DMS79 treated with DMSO at 0.1 percent for 48 hours (cell line): ENCODE measurements at regions not wholly inside any gene's neighbourhood (a gene's known extent, or its start where the extent isn't known, plus 50 kb on each side); places are given as distances from the start of the nearest gene placed in this dataset.
A peak's percentile ranks its signal among the peaks of the same experiment; 100 is the strongest.

Source experiments
- DNase-seq: peaks from one replicate; lab custom pipeline; 2025; lab: John Stamatoyannopoulos, UW

DNA sequence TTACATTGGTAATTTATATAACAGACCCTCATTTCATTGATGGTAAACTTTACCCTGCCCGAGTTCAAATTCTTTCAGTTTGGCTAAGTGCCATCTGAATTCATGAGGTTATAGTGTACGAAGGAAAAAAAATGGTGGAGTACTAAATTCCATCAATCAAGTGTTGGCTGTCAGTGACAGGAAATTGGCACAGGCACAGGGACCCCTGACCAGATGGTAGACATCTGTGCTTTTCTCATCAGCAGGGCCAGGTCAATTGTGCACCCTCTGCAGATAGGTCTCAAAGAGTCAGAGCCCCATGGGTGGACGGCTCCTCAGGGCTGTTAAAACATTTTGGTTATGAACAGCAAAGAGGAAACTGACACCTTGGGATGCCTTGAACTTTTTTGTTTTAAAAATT is 439.2 kb downstream of the SETBP1 start:
- no peak for DNase-seq

DNA sequence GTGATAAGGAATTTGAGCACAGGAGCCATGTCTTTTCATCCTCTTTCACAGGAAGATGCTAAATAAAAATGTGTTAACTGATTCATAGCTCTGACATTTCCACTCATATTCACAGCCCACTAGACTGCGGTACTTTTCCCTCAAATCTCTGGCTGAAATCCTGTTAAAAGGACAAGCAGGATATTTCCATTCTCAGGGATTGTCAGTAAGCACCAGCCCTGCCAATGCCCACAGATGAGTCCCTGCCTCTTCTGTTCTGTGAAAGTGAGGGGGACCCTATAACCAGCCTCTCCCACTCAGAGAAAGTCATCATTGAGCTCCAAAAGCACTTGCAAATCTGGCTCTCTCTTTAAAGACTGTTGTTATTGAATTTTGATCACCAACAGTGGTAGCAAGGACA is 440.5 kb downstream of the SETBP1 start:
- no peak for DNase-seq

DNA sequence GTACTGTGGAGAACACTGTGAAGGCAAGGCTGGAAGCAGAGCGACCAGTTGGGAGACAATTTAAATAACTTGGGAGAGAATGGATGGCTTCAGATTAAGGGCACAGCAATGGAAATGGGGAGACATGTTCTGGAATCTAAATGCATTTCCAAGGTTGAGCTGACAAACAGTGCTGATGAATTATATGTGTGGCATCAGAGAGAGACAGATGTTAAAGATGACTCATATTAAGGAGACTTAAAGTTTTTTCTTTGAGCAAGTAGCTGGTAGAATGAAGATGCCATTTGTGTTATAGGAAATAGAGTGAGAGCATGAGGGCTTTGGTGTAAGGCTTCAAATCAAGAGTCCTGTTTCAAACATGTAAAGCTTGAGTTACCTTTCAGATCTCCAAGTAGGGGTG is 441.8 kb downstream of the SETBP1 start:
- DNase-seq: no peak

DNA sequence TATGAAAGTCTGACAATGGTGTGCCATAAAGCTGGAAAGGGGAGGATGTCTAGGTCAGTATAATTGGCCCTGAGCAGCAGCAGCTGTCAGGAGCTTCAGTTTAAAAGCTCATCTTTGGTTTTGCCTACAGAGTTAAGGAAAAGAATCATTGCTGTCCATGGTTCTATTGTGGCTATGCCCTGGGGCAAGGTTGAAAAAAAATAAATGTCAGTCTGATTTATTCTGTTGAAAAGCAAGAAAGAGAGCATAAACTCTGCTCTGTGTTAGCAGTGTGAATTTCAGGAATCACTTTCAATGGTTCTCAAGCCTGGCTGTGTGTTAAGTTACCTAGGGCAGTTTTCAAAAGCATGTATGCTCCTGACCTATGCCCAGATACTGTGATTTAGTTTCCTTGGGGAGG is 446.7 kb downstream of the SETBP1 start:
- no peak for DNase-seq

DNA sequence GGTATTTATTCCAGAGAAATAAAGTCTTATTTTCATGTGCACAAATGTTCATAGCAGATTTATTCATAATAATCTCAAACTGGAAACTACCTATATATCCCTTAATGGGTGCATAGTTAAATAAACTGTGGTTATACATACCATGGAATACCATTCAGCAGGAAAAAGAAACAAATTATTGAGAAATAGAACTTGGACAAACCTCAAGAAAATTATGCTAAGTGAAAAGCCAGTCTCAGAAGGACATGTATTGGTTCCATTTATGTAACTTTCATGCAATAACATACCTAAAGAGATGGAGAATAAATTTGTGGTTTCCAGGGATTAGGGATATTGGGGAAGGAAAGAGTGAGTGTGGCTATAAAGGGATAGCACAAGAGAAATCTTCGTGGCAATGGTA is 452.6 kb downstream of the SETBP1 start:
- no peak for DNase-seq

DNA sequence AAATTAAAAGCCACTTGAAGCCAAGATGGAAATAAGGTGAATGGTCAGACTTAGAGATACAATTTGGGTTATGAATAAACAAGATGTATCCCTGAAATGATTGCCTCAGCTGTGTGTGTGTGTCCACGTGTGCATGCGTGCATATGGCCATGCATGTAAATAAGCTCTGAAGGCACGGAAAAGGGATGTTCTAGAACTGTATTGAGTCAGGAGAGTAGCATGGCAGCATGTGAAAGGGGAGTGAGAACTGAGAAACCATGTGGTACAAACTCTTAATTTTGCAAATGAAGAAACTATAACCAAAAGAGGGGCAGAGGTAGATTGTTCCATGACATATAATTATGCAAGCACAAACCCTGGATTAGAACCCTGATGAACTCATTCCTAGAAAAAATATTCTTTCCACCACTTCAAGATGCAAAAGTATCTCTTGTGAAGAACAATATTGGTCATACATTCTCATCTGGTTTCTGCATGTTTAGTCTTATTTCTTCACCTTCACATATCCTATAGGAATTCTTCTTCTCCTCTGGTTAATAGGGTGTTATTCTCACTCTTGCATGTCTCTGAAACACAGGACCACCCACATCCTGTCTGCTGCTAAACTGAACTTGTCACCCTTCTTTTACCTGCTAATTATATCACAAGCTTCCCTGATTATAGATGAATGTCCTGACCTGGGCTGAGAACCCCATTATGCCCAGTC is 455.8 kb downstream of the SETBP1 start:
- DNase-seq: no peak

DNA sequence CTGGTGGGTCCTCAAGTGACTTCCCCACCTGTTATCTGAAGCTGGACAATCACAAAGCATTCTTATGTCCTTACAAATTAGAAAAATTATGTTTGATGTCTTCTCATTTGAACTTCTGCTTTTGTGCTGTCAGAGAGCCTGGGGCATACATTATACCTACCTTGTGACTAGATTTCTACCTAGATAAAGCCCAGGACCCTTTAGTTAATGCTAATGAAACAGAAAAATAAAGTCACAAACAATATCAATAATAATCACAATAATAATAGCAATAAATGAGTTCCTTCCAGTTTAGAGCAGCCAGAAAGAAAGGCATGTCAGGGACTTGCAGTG is 456.4 kb downstream of the SETBP1 start:
- DNase-seq: no peak

DNA sequence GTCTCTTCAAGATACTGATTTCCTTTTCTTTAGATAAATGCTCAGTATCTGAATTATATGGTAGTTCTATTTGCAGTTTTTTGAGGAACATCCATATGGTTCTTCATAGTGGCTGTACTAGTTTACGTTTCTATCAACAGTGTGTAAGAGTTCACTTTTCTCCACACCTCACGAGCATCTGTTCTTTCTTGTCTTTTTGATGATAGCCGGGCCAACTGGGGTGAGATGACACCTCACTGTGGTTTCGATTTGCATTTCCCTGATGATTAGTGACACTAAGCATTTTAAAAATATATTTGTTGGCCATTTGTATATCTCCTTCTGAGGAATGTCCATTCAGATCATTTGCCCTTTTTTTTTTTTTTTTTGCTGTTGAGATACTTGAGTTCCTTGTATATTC is 458.8 kb downstream of the SETBP1 start:
- no peak for DNase-seq

DNA sequence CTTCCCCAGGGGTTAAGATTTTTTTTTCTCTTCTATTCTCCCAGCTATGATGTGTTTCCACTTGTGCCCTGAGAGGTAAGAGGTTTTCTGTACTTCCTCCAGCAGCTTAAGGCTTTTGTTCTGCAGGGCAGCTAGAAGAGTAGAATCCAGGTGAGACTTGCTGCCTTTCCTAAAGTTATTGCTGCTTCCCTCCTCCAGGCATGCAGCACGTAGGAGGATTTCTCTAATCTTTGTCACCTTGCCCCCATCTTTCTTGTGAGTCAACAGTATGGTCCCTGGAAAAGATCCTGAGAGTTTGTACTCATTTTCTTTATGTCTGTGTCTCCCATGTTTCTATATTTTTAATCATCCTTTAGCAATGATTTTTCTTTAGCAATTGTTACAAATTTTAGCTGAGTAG is 462.2 kb downstream of the SETBP1 start:
- DNase-seq: peak; percentile 53

DNA sequence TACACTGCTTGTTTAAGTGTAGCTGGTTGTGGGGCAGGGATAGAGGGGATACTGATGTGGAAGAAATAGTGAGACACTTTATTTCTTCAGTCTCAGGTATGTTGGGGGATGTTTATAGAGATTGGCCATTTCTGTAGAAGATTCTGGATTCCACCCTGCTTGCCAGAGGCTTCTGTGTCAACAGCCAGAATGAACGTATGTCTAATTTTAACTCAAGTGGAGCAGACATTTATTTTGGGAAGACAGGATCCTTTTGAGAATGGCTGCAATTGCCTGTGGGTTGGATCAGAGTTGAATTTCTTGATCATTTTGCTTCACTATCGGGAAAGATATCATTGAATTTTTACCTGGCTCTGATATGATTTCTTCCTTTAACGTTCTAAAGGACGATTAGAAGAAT is 465.6 kb upstream of the SLC14A2 start:
- no peak for DNase-seq

DNA sequence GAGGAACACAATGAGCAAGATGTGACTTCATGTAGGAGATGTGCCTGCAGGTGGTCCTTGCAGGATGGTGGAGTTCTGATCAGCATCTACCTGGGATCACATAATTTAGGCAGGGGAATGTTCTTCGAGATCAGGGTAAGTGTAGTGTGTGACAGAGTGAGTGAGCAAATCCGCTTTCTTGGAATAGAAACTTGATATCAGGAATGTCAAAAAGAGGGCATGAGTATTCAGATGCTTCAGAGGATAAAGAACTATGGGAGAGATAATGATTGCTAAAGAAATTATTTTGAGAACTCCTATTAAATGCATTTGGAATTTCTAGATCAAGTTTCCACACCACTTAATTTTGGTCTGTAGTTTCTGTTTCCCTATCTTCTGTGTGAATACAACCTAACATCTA is 463.6 kb upstream of the SLC14A2 start:
- no peak for DNase-seq

DNA sequence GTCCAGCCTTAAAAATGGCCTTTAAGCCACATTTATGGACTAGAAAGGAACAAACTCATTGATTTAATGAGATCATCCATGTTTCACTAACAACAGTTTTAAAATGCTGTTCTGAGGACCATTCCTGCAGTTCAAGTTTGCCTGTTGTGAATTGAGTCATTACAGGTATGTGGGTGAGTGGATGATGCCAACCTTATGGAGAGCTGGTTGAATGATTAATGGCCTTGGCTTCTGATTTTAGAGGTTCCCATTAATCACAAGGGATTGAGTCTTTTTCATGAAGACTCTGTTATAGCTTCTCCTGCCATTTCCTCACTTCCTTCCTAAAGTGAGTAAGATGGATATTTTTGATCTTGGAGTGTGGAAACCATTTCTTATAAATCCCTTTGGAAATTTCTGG is 459.8 kb upstream of the SLC14A2 start:
- DNase-seq: no peak

DNA sequence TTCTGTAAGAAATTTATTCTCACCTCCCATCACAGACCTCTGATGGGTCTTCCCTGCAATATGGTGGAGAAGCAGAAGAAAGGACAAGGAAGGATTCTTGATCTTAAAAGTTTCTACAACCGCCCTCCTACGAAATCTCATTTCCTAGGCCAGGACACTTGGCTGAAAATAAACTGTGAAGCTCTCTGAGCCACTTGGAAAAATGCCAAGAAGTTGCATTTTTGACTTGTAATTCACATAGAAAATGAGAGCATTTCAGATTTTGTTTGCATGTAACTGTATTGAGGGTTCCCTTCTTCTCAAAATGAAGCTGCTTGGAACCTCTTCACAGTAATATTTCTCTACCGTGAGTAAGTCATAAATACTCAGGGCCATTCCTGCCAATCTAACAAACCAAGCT is 458.3 kb upstream of the SLC14A2 start:
- peak; percentile 13 for DNase-seq

DNA sequence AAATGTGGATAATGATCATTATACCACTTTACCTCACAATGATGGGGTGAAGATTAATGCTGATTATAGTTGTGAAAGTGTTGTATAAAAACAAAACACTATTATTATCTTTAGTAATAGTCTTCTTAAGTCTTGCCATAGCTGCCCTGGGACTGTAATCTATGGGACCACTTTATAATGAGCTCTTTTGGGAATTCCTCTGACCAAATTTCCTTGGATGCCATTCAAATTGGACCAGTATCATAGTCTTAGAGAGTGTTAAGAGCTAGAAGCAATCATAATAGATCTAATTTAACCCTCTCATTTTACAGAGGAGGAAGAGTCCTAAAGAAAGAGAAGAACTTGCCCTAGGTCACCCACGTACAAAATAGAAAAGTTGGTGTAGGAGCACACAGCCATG is 457.7 kb upstream of the SLC14A2 start:
- DNase-seq: no peak

DNA sequence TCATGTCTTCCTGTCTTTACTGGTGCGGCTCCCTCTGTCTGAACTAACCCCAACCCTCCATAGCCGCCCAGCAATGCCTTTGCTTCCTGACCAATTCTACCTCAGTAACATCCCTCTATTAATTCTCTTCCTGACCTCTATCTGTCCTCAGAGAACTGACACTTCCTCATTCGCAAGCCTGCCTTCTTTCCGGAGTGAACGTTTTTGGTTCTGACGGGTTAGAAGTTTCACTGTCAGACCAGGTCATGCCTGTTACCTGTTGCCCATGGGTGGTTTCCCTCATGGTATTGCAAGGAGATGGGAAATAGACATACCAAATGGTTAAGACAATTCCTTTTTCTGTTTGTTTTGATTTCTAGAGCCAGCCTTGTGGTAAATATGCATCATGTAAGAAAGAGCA is 453.4 kb upstream of the SLC14A2 start:
- DNase-seq: no peak

DNA sequence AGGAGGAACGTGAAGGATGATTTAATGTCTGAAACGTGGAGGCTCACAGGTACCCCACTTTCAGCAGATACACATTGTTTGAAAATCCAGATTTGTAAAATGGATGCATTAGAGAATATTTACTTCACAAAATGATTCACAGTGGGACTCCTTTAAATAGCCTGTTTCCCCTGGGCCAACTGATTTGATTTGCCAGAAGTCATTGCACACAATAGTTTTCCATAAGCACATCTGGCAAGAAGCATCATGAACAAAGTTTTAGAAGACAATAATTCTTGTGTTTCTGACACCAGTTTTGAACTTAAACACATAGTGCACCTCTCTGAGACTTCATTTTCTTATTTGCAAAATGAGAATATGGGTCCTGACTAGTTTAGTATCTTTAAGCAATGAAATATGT is 451.4 kb upstream of the SLC14A2 start:
- no peak for DNase-seq

DNA sequence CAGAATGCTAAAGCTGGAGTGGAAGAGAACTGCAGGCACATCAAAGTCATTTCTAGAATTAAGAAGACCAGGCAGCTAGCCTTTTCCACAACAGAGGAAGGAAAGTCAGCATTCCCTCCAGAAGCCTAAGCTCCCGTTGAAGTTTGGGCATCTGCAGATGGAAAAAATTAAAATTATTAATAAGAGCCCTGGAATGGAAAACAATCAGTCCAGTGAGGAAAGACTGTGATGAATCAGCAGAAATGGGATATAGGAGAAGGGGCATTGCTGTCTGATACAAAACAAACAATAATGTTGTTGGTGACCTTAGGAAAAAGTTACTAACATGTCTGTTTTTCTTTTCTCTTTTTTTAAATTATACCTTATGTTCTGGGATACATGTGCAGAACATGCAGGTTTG is 450.7 kb upstream of the SLC14A2 start:
- no peak for DNase-seq

DNA sequence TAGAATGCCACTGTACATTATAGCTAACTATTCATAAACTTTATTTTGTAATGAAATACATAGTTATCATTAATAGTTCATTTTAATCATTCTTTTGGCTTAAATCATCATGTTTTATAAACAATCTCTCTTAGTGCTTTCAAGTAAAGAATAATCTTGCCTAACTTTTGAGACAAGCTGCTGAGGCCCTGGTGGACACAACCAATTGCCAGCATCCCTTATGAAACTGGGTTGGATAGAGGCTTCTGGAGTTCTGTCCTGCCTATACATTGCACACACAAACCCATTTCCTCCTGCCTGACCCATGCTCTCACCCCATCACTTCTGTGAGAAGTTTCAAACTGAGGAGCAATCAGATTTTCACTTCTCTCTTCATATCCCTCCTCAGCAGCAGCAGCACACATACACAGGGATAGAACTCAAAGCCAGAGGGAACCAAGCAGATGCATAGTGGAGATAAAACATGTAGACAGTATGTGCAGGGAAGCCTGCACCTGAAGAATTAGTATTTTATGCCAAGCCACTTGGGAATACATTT is 450.0 kb upstream of the SLC14A2 start:
- no peak for DNase-seq

DNA sequence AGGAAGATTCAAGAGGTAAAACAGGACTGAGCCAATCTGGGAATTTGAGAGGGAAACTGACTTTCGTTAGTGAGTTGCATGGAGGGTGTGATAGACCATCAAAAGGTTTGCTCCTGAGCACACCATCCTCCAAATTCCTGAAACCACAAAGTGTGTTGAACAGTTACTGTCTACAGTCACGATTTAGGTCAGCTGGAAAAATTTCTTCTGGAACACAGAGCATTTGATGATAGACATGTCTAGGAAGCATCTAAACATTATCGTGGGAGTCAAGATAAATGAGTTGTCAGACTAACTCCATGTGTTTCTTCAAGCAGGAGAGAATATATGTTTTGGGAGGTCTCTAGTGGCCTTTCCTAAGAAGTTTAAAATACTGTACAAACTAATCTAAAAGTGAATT is 449.4 kb upstream of the SLC14A2 start:
- DNase-seq: no peak

DNA sequence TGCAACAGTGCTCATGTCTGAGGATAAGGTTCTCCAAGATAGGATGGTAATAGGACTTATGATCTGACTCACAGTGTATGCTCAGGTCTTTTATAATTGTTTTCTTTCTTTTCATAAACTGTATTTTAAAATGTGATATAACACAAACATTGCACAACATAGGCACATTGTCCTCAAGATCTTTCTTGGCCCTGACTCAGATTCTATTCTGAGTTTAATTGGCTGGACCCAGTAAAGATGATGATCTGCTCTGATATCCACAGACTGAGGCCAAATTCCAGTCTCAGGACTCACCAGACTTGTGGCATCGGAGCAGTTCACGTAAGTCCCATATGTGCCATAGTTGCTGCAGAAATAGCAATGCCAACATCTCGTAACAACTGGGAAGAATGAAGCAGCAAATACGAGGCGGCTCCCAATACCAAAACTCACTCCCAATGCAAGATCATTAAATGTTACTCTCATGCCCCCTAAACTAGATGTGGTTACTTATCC is 448.9 kb upstream of the SLC14A2 start:
- DNase-seq: no peak

DNA sequence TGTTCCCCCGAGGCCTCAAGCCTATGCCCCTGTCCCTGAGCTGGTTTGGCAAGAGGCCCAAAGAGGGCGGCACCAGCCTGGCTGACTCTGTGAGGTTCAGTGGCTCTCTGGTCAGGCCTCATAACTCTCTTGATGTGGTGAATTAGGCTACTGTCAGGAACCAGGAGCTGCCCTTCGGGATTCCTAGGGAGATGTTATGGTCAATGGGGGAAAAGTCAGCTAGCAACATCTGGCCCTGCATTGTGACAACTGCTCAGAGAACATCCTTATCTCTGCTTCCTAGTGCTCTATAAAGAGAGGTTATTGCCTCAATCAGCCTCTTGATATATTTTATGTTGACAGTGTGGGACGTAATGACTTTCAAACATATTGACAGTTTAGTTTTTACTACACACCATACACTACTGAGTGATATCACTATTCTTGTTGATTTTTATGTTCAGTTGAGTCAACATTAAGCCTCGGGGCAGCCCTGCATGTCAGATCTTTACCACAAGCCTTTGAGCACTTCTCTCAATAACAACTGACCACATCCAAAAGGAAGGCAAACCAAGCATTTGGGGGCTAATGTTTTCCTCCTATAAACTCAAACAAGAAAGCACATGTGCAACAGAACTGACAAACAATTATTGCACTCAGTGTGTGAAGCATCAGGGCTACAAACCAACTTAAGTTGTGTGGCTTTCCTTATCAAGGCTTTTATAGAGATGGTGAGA is 448.3 kb upstream of the SLC14A2 start:
- peak; percentile 20 for DNase-seq

DNA sequence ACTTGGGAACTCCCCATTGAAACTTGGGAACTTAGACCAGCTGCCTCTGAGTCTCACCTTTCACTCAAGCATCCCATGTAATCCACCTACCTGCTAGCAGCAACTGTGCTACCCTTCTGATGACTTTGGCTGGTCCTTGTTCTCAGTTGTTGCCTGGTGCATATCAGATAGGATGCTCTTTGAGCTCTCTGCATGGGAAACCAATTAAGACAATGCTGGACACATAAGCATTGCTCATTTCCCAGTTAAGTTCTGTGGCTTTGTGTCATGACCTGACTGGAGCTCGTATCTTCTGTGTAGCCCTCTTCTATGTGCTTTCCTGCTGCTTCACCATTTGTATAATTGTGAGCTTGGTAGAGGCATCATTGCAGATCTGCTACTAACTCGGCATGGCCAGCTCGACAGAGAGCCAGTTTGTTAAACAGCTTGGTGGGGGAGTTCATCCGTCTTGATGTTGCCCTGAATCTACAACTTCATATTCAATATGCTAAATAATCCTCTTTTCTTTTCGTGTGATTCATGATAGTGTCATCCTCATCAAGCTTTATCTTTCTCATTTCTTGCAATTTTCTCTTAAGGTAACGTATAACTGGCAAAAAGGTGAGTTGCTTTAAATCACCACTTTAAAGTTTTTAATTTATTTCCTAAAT is 447.5 kb upstream of the SLC14A2 start:
- DNase-seq: no peak
